GM18507 (cell line): ENCODE measurements at regions not wholly inside any gene's neighbourhood (a gene's known extent, or its start where the extent isn't known, plus 50 kb on each side); places are given as distances from the start of the nearest gene placed in this dataset.
"Not testable (repeated sequence)": the region's sequence is repeated elsewhere in the genome, so short reads cannot be mapped to it uniquely, and the experiment has no call there.

Experiments used
- DNase-seq: peaks from one replicate; pipeline ENCODE4 v3.0.0; 2011; ENCODE audit warnings: low read depth; ENCODE audit not compliant: insufficient read length; ENCODE audit errors: extremely low spot score
- FAIRE-seq: peaks from 2 replicates; lab custom pipeline; 2011; peaks lifted over from hg19 to GRCh38; lab: Jason Lieb, UNC

GRCh38 chr4:79132826-79133225, 193.0 kb downstream of the NAA11 start:
- FAIRE-seq (no peak), DNase-seq (no peak)

DNA sequence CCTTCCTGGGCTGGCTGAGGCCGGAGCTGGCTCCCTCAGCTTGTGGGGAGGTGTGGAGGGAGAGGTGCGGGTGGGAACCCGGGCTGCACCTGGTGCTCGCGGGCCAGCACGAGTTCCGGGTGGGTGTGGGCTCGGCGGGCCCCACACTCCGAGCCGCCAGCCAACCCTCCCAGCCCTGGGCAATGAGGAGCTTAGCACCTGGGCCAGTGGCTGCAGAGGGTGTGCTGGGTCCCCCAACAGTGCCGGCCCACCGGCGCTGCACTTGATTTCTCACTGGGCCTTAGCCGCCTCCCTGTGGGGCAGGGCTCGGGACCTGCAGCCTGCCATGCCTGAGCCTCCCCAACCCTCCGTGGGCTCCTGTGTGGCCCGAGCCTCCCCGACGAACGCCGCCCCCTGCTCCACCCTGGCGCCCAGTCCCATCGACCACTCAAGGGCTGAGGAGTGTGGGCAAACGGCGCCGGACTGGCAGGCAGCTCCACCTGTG, 182.7 kb upstream of the PAQR3 start:
- DNase-seq: no peak
- FAIRE-seq: no peak

DNA sequence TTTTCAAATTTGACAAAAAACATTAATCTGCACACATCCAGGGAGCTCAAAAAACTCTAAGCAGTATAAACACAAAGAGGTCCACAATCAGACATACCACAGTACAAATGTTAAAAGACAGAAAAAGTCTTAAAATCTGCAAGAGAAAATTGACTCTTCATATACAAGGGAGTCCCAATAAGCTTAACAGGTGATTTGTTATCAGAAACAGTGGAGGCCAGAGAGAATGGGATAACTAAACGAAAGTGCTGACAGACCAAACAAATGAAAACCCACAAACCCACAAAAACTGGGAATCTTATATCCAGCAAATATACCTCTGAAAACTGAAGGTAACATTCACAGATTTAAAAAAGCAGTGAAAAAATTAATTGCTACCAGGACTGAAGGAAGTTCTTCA, 182.0 kb upstream of the PAQR3 start:
- FAIRE-seq (no peak), DNase-seq (no peak)

- FAIRE-seq, DNase-seq: not testable (repeated sequence)
Observed at GRCh38 chr4:79117051-79117450, 177.8 kb upstream of the PAQR3 start.

DNA sequence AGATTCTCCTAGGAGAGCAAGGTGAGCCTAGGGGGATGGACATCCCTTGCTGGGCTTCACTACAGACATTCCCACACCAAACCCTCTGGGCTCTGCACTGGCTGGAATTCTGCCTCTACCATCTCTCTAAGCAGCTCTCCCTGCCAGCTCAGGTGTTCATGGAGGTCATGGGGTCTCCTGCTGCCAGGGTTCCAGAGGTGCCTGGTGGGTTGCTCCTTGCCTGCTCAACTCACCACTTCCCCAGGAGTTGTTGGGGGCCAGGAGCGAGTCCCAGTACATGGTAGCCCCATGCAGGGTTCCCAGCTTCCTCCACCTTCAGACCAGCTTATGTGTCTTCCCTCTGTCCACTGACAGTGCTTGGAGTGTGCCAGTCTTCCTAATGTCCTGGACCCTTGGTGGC, 167.8 kb upstream of the PAQR3 start:
- FAIRE-seq (no peak), DNase-seq (no peak)

GRCh38 chr4:79088946-79089691, 149.9 kb upstream of the PAQR3 start:
- DNase-seq: no peak
- FAIRE-seq: no peak

- FAIRE-seq (no peak), DNase-seq (no peak)
Observed at GRCh38 chr4:79087071-79087470, 147.8 kb upstream of the PAQR3 start.

DNA sequence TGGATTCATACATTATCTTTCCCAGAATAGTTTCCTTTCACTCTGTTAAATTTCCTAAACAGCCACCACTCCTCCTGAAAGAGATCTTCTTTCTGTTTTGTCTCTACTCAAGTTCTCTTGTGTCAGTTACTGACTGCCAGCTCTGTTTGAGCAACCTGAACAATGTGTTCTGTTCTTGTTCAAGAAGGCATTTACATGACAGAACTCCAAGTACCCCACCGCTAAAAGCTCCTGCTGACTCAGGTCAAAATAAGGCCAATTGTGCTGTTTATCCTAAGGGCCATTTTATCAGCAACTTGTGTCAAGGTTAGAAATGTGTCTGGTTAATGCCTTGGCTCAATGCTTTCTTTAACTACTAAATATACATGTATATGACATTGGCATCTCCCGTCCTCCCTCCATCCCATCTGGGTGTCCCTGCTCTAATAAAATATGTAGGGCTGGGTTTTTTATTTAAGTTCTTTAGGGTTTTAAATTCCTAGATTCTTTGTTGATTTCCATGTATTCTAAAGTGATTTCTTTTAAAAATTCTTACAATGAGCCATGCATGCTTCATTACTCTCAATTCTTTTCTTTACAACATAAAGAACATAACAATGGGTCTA, 144.3 kb upstream of the PAQR3 start:
- FAIRE-seq (no peak), DNase-seq (no peak)

DNA sequence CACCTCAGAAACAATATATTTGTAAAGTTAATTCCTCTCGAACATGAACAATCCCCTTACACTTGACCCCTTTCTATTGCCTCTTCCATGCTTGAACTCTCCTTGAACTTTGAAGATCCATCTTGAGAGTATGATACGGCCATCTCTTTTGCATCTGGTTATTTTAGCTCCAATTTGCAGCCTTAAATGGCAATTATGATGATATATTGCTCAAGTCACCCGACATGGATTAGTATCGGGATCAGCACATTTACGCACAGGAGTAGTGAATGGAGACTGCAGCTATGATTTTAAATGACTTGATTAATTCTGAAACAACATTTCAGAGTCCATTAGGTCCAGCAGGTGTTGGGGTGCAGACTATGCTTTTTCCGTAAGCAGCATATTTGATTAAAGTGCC, 143.8 kb upstream of the PAQR3 start:
- FAIRE-seq (no peak), DNase-seq (no peak)

GRCh38 chr4:79081973-79082372, 142.7 kb upstream of the PAQR3 start:
- DNase-seq: no peak
- FAIRE-seq: no peak

DNA sequence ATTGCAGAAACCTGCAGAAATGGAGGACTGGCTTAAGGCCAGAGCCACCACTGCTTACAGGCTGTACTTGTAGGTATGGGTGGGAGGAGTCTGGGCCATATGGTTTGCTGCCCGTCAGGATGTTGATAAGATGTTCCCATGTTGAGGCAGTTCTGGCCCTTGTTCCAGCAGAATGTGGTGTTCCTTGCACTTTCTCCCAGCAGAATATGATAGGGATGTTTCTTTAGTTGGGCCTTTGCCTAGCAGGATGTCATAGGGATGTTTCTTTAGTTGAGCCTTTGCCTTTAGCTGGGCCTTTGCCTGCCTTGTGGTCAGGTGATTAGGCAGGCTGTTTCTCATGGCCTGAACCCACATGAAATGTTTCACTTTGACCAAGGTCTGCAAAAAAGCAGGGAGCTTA, 139.1 kb upstream of the PAQR3 start:
- DNase-seq (no peak), FAIRE-seq (no peak)

DNA sequence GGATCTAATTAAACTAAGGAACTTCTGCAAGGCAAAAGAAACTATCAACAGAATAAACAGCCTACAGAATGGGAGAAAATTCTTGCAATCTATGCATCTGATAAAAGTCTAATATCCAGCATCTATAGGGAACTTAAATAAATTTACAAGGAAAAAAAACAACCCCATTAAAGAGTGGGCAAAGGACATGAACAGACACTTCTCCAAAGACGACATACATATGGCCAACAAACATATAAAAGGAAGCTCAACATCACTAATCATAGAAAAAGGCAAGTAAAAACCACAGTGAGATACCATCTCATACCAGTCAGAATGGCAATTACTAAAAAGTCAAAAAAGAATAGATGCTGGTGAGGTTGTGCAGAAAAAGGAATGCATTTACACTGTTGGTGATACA, 134.8 kb upstream of the PAQR3 start:
- DNase-seq: no peak
- no peak for FAIRE-seq

GRCh38 chr4:79073471-79073870, 134.2 kb upstream of the PAQR3 start:
- DNase-seq (no peak), FAIRE-seq (no peak)

DNA sequence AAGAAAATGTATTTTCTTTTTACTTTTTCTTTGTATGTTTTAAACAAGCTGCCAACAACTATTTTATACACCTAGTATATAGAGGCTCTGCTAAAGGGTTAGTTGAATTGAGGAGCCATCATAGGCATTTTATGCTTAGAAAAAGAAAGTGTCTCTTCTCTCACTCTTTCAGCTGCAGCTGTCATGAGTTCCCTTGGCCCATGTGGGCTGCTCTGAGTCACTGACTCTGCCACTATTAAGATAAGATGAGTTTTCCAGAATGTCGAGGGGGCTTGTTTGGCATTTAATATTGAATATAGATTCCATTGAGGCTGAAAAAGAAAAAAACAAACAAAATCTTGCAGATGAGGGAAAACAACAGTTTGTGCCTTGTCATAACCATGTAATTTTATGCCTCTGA, 126.0 kb upstream of the PAQR3 start:
- FAIRE-seq (no peak), DNase-seq (no peak)

GRCh38 chr4:79064806-79065205, 125.6 kb upstream of the PAQR3 start:
- FAIRE-seq (no peak), DNase-seq (no peak)

DNA sequence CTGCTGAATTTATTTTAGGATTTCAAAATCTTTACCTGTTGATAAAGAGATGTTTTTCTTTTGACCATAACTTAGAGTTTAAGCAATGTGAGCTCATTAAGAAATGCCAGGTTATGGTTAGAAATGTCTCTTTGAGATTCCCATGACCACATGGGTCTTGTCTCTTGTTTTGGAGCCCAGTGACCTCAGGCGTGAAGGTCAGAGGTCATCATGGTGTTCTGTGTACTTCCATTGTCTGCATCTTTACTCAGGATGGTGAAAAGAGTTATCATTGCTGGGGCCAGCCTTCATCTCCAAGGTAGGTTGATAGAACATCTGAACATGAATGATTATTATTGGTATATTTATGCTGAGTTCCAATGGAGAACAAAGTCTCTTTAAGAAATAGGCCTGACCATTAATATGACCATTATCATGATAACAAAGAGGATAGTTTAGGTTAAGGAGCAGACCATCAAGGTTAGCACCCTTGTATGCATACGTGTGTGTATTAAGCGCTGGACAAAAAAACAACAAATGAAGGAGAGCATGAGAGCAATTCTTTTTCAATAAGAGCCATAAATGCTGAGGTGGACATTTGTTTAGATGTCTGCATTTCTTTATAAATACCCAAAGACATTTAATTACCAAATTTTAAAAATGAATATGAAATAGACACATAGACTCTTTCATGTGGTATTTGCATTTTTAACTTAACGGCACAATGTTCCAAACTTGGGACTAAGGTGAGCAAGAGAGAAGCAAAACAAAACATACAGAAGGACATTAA, 120.6 kb upstream of the PAQR3 start:
- FAIRE-seq: no peak
- no peak for DNase-seq

DNA sequence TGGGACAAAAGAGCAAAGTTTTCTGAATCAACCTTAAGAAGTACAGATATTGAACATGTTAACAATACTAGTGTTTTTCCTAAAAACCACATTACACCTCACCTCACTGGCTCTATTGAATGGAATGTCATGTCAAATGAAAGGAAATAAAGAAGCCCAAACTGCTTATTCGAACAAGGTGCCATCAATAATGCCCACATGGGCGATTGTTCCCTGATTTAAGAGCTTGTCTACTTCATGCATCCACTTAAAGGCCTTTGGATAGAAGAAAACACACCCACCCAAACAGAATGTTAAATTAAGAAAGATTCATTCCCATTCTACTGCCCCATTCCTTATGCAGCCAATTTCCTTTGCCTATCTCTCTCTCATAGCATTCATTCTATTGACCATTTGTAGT, 118.5 kb upstream of the PAQR3 start:
- DNase-seq (no peak), FAIRE-seq (no peak)

DNA sequence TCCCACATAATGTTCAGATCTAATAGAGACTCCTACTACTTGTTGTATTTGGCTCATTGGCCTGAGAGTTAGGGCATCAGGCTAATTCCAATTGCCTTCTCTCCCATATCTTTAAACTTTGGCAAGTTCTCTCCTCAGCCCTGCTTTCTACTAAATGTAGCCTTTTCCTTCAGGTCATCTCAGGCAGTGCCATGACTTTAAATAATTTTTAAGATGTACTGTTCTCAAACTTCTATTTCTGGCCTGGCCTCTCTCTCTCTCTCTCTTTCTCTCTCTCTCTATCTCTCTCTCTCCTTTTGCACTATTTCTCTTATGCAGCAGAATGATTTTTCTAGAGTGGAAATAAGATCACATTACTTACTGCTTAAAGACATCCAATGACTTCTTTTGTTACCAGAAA, 114.5 kb upstream of the PAQR3 start:
- no peak for FAIRE-seq
- DNase-seq: no peak

DNA sequence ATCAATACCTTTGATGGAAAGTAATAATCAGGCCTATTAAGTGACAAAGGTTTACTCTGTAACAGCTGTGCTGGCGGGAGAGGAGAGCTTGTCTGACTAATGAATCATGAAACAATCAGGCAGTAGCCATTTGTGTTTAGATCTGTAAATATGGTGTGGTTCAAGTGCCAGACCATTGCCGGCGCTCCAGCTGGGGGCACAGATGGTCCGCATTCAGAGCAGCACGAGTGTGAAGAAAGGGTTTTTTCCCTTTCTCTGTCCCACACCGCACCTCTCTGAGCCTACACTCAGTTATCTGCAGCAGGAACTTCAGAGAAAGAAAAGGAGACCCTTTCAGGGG, 111.3 kb upstream of the PAQR3 start:
- FAIRE-seq: no peak
- no peak for DNase-seq

DNA sequence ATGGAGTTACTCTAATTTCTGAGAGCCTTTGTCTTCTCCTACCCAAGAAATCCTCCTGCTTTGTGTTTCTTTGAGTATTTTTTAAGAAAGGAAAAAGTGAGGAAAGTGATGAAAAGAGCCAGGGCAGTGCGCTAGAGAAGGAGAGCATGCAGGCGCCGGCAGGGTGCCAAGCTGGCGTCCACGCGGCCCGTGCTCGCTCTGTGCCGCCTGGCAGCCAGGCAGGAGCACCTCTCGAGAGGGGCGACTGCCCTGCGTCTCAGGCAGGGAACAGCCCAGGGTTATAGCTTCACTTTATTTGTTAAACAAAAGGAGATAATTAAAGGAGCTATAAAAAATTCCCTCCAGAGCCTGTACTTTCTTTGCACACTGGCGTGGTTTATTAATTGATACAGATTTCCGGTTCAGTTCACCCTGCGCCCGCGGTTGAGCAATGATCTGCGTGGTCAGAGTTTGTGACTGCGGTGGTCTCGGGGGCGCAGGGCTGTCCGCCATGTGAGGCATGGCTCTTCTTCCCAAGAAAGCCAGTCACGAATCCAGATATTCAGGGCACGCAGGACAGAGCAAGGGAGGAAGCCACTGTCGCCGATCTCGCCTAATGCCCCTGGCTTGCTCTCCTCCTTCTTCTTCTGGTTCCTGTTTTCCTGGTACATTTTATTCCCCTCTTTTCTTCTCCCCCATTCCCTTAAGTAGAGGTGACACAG, 110.8 kb upstream of the PAQR3 start:
- FAIRE-seq (no peak), DNase-seq (no peak)
